ENCODE measurements at regions not wholly inside any gene's neighbourhood (a gene's known extent, or its start where the extent isn't known, plus 50 kb on each side); places are given as distances from the start of the nearest gene placed in this dataset.
"Not testable (repeated sequence)": the region's sequence is repeated elsewhere in the genome, so short reads cannot be mapped to it uniquely, and the experiment has no call there.

- TF ChIP-seq ZFP3 (CRISPR knock-in tag; IDR thresholded peaks at IDR 0.05); SNAI2 (CRISPR knock-in tag; IDR thresholded peaks at IDR 0.05); ZC3H10 (CRISPR knock-in tag; IDR thresholded peaks at IDR 0.05); ARNTL (CRISPR knock-in tag; IDR thresholded peaks at IDR 0.05; ENCODE audit: borderline replicate concordance, low read depth); ZFP30 (CRISPR knock-in tag; IDR thresholded peaks at IDR 0.05); TOX (CRISPR knock-in tag; IDR thresholded peaks at IDR 0.05; ENCODE audit: borderline replicate concordance); POU6F1 (CRISPR knock-in tag; IDR thresholded peaks at IDR 0.05; ENCODE audit: borderline replicate concordance, low read depth); BACH2 (CRISPR knock-in tag; IDR thresholded peaks at IDR 0.05; ENCODE audit: borderline replicate concordance); ISL1 (CRISPR knock-in tag; IDR thresholded peaks at IDR 0.05); RARB (CRISPR knock-in tag; IDR thresholded peaks at IDR 0.05): not testable (repeated sequence)
- TF ChIP-seq, protein P1, sequence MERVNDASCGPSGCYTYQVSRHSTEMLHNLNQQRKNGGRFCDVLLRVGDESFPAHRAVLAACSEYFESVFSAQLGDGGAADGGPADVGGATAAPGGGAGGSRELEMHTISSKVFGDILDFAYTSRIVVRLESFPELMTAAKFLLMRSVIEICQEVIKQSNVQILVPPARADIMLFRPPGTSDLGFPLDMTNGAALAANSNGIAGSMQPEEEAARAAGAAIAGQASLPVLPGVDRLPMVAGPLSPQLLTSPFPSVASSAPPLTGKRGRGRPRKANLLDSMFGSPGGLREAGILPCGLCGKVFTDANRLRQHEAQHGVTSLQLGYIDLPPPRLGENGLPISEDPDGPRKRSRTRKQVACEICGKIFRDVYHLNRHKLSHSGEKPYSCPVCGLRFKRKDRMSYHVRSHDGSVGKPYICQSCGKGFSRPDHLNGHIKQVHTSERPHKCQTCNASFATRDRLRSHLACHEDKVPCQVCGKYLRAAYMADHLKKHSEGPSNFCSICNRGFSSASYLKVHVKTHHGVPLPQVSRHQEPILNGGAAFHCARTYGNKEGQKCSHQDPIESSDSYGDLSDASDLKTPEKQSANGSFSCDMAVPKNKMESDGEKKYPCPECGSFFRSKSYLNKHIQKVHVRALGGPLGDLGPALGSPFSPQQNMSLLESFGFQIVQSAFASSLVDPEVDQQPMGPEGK (CRISPR knock-in tag; IDR thresholded peaks at IDR 0.05; ENCODE audit: borderline replicate concordance) = not testable (repeated sequence)
- TF ChIP-seq, protein P2, sequence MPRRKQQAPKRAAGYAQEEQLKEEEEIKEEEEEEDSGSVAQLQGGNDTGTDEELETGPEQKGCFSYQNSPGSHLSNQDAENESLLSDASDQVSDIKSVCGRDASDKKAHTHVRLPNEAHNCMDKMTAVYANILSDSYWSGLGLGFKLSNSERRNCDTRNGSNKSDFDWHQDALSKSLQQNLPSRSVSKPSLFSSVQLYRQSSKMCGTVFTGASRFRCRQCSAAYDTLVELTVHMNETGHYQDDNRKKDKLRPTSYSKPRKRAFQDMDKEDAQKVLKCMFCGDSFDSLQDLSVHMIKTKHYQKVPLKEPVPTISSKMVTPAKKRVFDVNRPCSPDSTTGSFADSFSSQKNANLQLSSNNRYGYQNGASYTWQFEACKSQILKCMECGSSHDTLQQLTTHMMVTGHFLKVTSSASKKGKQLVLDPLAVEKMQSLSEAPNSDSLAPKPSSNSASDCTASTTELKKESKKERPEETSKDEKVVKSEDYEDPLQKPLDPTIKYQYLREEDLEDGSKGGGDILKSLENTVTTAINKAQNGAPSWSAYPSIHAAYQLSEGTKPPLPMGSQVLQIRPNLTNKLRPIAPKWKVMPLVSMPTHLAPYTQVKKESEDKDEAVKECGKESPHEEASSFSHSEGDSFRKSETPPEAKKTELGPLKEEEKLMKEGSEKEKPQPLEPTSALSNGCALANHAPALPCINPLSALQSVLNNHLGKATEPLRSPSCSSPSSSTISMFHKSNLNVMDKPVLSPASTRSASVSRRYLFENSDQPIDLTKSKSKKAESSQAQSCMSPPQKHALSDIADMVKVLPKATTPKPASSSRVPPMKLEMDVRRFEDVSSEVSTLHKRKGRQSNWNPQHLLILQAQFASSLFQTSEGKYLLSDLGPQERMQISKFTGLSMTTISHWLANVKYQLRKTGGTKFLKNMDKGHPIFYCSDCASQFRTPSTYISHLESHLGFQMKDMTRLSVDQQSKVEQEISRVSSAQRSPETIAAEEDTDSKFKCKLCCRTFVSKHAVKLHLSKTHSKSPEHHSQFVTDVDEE (CRISPR knock-in tag; IDR thresholded peaks at IDR 0.05) = not testable (repeated sequence)
Measured at GRCh38 chr20:12004776-12005175, 87.1 kb downstream of the BTBD3 start.
